ENCODE measurements at regions not wholly inside any gene's neighbourhood (a gene's known extent, or its start where the extent isn't known, plus 50 kb on each side); places are given as distances from the start of the nearest gene placed in this dataset.

GRCh38 chr12:77535734-77536133, 295.0 kb upstream of the NAV3 start:
- no peak for TF ChIP-seq CTCF (IDR thresholded peaks at IDR 0.05; ENCODE audit: insufficient read depth, low read depth, low read length)
- TF ChIP-seq EZH2 (IDR thresholded peaks at IDR 0.05; ENCODE audit: insufficient read depth, low read length): no peak

Measured in astrocyte (in vitro differentiated cells and primary cell).